ENCODE measurements at regions not wholly inside any gene's neighbourhood (a gene's known extent, or its start where the extent isn't known, plus 50 kb on each side); places are given as distances from the start of the nearest gene placed in this dataset.

- DNase-seq (ENCODE audit: low read depth, low spot score): no peak
Observed at GRCh38 chr2:151032741-151033191, 228.9 kb downstream of the RBM43 start.

DNA sequence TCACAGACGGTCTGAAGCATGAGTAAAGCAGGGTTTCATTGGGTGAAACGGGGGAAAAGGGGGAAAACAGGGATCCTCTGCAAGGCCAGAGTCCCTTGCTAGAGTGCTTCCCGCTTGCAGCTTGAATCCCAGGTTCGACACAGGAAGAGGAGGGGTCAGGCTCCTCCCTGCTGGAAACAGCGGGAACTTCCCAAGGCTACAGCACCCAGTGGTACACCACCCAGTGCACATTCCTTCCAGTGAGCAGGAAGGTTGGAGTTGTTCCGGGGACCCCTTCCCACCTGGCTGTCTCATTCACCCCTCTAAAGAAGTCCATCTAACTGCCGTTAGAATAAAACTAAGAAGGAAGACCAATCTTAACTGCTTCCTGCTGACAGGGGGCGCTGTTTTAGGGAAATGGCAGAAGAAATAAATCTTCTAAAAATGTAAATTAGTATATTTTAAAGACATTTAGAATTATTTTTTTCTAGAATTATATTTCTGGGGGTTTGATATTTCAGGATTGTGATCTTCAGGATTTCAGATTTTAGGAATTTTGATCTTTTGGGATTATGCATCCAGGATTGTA lies 230.9 kb downstream of the RBM43 start:
- no peak for DNase-seq (ENCODE audit: low read depth, low spot score)

GRCh38 chr2:151029406-151030157 lies 232.1 kb downstream of the RBM43 start:
- DNase-seq (ENCODE audit: low read depth, low spot score): no peak

GRCh38 chr2:151028691-151029176 lies 232.9 kb downstream of the RBM43 start:
- DNase-seq (ENCODE audit: low read depth, low spot score): no peak

- no peak for DNase-seq (ENCODE audit: low read depth, low spot score)
Observed at GRCh38 chr2:151027151-151027550, 234.5 kb downstream of the RBM43 start.

GRCh38 chr2:151025816-151026215 lies 235.8 kb downstream of the RBM43 start:
- no peak for DNase-seq (ENCODE audit: low read depth, low spot score)

GRCh38 chr2:151024696-151025251 lies 236.9 kb downstream of the RBM43 start:
- no peak for DNase-seq (ENCODE audit: low read depth, low spot score)

DNA sequence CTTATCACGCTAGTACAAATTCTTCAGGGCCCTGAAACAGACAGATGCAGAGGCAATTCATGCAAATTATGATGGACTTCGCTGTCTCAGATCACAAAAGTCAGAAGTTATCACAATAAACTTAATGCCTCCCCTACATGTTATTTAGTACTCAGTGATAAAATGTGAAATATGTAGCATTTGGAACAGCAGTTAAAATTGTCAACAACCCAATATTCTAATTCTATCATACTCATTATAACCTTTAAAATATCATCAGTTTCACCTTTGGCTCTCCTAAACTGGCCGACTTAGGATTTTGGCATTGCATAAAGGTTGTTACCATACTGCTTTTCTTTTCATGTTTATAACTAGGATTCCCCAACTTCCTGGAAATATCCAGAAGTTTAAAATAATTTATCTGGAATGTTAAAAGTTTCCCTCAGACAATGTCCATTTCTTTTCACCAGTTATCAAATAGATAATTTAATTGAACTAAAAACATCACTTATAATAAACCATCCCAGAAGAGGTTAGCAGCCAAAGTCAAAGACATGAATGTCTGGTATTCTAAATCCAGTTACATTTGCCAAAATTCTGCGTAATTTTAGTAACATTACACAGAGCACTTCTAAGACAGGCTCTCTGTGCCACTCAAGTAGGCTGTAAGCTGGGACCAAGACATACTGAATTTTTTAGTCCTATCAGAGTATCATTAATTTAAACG lies 239.8 kb downstream of the RBM43 start:
- DNase-seq (ENCODE audit: low read depth, low spot score): no peak

- DNase-seq (ENCODE audit: low read depth, low spot score): no peak
Observed at GRCh38 chr2:151020411-151020810, 241.3 kb downstream of the RBM43 start.

- no peak for DNase-seq (ENCODE audit: low read depth, low spot score)
Observed at GRCh38 chr2:151009437-151010175, 252.1 kb downstream of the RBM43 start.

- no peak for DNase-seq (ENCODE audit: low read depth, low spot score)
Observed at GRCh38 chr2:151007365-151007764, 254.3 kb downstream of the RBM43 start.

DNA sequence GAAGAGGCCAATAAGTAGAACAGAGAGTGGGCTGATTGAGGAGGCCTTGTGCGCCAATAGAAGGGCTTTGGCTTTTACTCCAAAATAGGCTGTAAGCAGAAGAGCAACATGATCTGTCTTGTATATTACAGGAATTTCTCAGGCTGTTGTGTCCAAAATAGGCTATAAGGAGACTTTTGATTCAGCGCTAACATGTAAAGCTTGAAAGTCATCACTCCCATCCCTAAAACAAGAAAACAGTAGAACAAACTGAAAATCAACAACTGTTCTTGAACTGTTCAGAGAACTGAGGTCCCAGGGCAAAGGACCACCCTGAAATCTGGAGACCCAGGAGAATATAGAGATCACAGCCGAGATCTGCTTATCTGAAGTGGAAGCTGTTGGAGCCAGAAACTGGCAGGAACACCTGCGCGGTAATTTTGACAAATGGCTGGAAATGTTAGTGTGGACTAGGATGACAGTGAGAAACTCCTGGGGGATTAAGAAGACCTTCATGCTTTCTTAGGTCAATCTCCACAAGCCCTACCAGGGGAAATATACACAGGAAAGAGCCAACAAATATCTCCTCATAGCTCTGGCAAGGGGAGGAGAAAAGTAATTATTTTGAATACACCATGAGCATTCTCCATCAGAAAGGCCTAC lies 258.6 kb downstream of the RBM43 start:
- no peak for DNase-seq (ENCODE audit: low read depth, low spot score)

DNA sequence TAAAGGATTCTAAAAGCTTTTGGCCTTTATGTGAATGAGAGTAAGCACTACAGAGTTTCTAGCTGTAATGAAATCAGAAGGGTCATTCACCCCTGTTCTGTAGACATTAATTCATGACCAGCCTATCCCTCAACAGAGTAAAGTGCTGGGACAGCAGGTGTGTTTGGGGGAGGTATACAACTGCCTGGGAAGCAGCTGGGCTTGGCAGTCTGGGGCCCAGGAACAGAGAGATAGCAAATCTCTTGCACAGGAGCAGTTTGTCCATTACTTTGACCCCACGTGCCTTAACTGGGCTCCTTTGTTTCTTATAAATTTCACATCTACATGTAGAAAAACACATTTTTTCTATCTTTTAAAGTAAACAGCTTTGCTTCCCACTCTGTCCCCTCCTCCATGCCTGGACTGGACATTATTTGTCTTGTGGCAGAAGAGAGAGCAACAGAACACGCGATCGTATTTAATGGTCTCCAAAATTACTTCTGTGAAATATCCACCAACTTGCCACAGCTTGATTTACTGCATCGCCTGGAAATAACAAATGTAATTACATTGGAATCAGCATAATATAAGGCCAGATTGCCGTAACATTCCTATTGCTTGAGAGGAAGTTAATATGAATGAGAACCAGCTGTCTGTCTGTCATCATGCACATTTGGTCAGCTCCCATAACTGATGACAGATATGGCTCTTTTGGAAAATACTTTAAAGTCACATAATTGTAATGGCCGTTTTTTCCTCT lies 263.8 kb downstream of the RBM43 start:
- no peak for DNase-seq (ENCODE audit: low read depth, low spot score)

- no peak for DNase-seq (ENCODE audit: low read depth, low spot score)
Observed at GRCh38 chr2:150997066-150997465, 264.6 kb downstream of the RBM43 start.

DNA sequence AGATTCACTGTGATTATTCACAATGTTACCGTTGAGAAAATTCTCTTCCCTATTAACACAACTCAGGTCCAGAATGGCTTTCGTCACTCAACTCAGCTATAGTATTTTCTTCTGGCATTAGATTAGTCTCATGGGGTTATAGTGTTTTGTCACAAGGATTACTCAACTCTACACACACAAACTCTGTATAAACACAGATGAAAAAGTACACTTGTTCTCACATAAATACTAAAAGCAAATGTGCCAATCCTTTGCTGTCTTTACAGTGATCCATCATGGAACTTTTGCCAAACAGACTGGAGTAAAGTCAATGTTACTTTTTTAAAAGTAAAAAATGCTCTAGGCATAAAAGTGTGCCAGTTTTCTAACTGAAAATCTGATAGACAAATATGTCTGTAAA lies 267.6 kb downstream of the RBM43 start:
- no peak for DNase-seq (ENCODE audit: low read depth, low spot score)

GRCh38 chr2:150989969-150990368 lies 271.7 kb downstream of the RBM43 start:
- no peak for DNase-seq (ENCODE audit: low read depth, low spot score)

GRCh38 chr2:150985741-150986140 lies 275.9 kb downstream of the RBM43 start:
- DNase-seq (ENCODE audit: low read depth, low spot score): no peak

- DNase-seq (ENCODE audit: low read depth, low spot score): no peak
Observed at GRCh38 chr2:150983314-150983897, 278.3 kb downstream of the RBM43 start.

DNA sequence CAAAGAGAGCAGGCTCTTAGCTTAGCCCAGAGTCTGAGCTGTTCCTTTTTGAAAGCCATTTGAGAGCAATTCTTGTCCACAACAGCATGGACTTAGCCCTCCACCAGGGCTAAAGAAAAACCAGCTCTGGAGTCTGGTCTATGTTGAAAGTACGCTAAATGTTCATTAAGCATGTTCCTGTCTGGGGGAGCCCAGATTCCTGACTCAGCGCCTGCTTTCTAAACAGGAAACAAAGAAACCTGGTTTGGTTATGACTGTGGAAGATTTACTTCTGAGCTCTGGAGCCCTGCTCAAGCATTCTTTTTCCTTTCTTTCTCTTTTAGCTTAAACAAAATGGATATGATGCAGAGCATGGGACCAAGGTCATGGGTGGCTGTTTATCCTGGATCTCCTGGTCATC lies 279.8 kb downstream of the RBM43 start:
- DNase-seq (ENCODE audit: low read depth, low spot score): no peak

DNA sequence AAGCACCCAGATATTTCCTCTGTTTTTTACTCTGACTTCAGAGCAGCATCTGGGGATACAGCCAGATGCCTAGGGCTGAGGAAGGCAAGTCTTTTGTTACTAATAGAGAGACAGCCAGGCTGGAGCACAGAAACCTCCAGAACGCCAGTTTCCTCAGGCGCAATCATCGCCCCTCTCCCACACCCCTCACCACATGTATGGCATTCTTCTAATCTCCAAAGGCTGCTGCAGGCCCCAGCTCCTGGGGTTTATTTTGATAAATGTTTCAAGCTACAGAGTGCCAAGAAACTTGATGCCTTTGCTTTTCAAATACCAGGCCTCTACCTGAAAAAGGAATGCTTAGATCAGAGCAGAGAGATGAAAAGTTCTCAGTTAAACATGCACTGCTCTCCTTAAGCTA lies 283.6 kb downstream of the RBM43 start:
- no peak for DNase-seq (ENCODE audit: low read depth, low spot score)
